HuH-7.5 (cell line): ENCODE measurements at regions not wholly inside any gene's neighbourhood (a gene's known extent, or its start where the extent isn't known, plus 50 kb on each side); places are given as distances from the start of the nearest gene placed in this dataset.
"Not testable (repeated sequence)": the region's sequence is repeated elsewhere in the genome, so short reads cannot be mapped to it uniquely, and the experiment has no call there.

Experiments used
- DNase-seq: peaks from one replicate; pipeline ENCODE4 v3.0.0; 2011; ENCODE audit warnings: low spot score

DNA sequence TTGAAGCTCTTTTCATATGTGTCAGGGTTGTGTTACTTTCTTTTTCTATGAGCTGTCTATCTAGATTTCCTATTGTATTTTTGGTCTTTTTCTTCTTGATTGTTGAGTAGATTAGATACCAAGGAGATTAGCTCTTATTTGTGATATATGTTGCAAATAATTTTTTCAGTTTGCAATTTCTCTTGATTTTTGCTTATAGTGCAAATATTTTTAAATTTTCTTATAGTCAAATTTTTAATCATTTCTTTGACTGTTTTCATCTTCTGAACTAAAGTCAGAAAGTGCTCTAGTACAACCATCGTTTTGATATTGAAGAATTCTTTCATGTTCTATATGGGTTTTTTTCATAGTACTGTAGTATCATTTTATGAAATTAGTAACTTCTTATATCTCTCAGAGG, 193.7 kb downstream of the OSTF1 start:
- no peak for DNase-seq

- DNase-seq: no peak
Observed at GRCh38 chr9:75289332-75289731, 201.0 kb downstream of the OSTF1 start.

GRCh38 chr9:75299324-75299723, 211.0 kb downstream of the OSTF1 start:
- DNase-seq: no peak

DNA sequence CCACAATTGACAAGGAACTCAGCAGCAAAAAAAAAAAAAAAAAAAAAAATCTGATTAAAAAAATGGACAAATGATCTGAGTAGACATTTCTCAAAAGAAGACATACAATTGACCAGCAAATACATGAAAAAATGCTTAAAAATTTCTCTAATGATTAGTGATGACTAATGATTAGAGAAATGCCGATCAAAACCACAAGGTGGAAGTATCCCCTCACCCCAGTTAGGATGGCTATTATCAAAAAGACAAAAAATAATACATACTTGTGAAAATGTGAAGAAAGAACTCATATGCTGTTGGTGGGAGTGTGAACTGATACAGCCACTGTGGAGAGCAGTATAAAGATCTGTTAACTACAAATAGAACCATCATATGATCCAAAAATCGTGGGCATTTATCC, 245.3 kb downstream of the OSTF1 start:
- DNase-seq: no peak

DNA sequence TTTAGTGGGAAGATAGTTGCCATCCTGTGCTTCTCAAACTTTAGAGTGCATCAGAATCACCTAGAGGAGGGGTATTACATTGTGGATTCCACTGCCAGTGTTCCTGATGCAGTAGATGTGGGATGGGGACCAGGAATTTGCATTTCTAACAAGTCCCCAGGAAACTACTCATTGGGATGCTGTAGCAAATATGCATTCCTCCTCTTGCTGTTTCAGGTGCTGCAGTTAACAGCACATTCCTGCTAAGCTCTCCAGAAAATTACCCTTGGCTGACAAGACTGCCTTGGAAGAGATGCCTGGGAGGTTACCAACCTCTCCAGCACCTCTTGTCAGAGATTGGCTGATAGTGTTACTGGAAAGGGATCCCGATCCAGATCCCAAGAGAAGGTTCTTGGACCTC, 270.5 kb downstream of the OSTF1 start:
- DNase-seq: no peak

DNA sequence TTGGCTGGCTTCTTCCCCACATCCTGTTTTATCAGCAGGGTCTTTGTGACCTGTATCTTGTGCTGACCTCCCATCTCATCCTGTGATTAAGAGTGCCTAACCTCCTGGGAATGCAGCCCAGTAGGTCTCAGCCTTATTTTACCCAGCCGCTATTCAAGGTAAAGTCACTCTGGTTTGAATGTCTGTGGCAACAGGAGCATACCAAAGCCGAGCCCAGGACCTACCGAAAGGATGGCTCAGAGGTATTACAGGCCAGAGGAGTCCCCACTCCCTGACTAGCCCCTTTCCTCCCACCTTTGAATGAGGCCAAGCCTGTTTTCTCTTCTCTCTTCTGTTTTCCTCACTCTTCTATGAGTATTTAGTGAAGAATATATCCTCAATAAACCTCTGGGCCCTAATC, 271.3 kb downstream of the OSTF1 start:
- no peak for DNase-seq

GRCh38 chr9:75360252-75360651, 271.9 kb downstream of the OSTF1 start:
- DNase-seq: no peak

- not testable (repeated sequence) for DNase-seq
Observed at GRCh38 chr9:75362446-75362845, 274.1 kb downstream of the OSTF1 start.

DNA sequence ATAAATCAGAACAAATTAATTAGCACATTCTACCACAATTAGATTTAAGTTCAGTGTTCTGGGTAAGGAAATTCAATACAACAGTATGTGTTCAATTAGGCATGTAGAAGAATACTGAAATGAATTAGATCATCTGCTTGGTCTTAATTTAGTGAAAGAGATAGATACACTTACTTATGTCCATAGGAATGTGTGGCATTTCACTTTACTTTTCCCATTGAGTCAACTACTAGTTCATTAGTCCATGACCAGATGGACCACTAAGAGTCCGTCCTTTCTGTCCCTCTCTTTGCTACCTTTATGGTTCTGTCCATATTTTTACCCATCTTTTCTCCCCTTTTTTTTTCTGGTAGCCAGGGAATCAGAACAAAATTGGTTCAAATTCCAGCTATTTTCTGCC, 276.9 kb downstream of the OSTF1 start:
- DNase-seq: no peak

DNA sequence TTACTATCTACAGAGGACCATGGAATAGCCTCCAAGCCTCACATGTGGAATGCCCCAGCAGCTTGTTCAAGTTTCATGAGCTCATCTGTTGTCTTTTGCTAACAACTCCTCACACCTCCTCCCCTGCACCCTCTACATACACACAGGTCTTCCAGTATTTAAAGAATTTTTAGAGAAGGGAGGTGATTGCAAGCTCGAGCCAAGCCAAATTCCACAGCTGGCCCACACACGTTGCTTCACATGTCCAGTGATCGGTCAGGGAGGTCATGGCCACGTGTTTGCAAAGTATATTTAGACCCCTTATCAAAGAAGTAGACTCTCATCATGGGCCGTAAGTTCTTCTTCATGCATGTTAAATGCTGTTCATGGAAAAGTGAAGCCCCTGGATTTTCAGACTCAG, 281.7 kb downstream of the OSTF1 start:
- DNase-seq: no peak

DNA sequence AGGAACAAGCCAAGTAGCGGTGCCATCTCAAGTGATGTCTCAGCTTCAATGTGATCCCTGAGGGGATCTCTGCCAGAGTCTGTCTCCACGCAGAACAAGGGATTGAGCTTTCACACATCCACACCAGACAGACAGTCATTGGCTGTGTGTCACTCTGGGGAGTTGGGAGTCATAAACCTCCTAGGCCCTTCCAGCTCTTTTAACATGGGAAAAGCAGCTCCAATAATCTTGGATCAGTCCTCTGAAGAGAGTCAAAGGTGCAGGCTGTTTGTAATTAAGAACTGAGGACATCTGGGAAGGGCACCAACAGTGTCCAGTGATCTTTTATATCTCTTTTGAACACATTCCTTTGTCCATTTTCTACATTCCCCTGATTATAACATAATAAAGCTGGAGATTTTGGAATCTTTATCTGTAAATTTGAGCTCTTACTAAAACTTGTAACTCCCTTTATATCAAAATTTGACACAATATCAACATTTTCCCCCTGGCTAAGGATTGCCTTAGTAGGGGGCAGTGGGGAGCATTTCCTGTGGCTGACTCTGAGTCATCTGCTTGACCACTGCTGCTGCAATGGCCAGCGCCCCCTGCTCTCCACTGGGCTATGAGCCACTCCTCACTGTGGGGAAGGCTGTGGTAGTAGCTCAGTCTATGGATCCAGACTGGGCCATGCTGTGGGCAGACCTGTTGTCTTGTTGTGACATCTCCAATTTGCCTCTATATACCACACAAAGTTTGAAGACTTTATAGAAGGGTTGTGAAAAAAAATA, 284.4 kb downstream of the OSTF1 start:
- no peak for DNase-seq

- DNase-seq: no peak
Observed at GRCh38 chr9:75376680-75377254, 288.5 kb downstream of the OSTF1 start.

GRCh38 chr9:75378036-75378435, 289.7 kb downstream of the OSTF1 start:
- peak; percentile 8 for DNase-seq

GRCh38 chr9:75378926-75379325, 290.6 kb downstream of the OSTF1 start:
- DNase-seq: no peak

DNA sequence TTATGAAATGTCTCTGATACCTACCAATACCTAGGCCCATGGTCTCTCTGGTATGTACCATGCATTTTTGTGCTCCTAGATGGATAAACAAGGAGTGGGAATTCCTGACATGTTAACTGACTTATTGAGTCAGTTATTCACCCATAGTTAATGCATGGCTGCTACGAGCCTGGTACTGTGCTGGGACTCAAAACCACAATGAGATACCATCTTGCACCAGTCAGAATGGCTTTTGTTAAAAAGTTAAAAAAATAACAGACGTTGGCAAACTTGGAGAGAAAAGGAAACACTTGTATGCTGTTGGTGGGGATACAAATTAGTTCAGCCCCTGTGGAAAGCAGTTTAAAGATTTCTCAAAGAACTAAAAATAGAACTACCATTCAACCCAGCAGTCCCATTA, 293.8 kb downstream of the OSTF1 start:
- DNase-seq: no peak

GRCh38 chr9:75383420-75384034, 295.2 kb downstream of the OSTF1 start:
- not testable (repeated sequence) for DNase-seq

DNA sequence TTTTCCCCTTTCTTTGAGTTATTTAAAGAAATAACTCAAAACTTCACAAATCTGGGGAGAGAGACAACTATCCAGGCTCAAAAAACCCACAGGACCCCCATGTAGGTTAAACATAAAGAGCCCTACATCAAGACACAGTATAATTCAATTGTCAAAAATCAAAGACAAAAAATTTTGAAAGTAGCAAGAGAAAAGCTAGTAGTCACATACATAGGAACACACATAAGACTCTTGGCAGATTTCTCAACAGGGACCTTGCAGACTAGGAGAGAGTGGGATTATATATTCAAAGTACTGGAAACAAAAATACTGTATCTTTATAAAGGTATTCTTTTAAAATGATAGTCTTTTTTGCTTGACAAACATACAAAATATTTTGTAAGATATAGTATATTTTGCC, 296.9 kb downstream of the OSTF1 start:
- DNase-seq: no peak

DNA sequence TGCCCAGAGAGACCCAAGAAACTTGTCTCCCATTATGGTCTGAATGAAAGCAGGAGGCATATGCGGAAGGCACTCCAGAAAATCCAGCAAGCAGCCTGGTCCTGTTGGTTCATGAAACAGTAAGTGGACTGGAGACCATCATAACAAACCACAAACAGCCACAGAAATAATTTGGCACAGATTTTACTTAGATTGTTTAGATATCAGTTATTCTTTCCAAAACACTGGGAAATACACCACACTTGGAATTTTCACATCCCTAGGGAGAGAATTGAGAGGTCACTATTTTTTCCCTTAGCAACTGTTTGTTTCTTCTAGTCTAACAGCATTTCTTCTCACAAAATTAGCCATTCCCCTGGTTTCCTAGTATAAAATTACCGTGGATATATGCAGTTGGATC, 300.8 kb downstream of the OSTF1 start:
- DNase-seq: no peak

DNA sequence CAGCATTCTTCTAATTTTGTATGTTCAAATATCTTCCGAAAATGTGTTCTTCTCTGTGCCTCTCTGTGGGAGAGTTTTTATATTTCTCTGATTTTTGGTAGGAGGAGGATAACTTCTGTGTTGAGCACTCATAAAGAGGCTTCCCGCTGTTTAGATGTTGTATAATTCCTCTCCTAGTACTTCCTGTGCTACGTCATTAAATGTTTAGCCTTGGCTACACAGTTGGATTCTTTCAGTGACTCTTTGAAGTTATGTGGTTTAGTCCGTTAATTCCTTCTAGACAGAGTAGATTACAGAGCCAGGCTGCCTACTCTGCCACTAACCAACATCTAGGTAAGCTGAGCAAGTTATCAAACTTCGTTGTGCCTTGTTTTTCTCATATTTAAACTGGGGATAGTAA, 302.6 kb downstream of the OSTF1 start:
- no peak for DNase-seq

GRCh38 chr9:75391497-75391896, 303.2 kb downstream of the OSTF1 start:
- DNase-seq: no peak

DNA sequence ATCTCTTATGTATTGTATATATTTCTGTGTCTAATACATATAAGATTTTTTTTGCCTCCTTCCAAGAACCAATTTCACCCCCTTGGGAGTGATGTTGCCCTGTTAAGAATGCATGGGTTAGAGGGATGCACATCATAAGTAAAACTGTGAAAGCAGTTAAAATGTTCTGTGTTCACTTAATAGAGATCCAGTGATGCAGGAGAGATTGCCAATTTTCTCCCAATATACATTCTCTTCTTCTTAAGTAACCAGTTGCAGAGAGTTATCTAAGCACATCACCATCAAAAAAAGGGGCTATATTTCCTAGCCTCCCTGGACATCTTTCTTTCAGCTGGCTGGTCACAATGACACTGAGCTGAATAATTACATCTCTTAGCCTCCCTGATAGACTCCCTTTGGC, 307.0 kb downstream of the OSTF1 start:
- DNase-seq: no peak

DNA sequence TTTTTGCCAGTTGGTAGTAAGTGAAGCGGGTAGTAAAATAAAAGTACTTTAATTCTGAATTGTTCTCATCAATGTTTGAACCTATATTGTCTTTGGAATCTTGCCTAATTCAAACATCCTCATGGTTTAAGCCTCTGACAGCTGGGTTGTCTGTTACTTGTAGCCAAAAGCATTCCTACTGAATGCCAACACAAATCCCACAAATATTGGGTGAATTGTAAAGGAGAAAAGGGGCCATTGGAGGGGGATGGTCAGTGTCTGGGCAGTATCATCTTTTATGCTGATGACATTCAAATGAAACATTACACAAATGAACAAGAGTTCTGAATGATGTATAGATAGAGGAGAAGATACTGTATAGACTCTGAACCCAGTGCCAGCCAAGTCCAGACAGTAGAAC, 309.5 kb downstream of the OSTF1 start:
- no peak for DNase-seq

GRCh38 chr9:75408391-75408790, 320.1 kb downstream of the OSTF1 start:
- DNase-seq: no peak

GRCh38 chr9:75410405-75410804, 322.1 kb downstream of the OSTF1 start:
- no peak for DNase-seq
